T-cell (primary cell): ENCODE measurements at regions not wholly inside any gene's neighbourhood (a gene's known extent, or its start where the extent isn't known, plus 50 kb on each side); places are given as distances from the start of the nearest gene placed in this dataset.
A peak's percentile ranks its signal among the peaks of the same experiment; 100 is the strongest.

ENCODE experiments used
- ATAC-seq, 4 experiments: fragments of 200-7000 bp in 3 of 4; fragments of 150-1000 bp in 1 of 4; cut with Tn5 transposase; replicated peaks in 1 of 4; 1 replicate in 3 of 4; 2 replicates in 1 of 4; pipeline ENCODE4 v1.10.0; 2021; ENCODE audit warnings: moderate library complexity in 3 of 4, mild to moderate bottlenecking in 2 of 4, moderate number of reproducible peaks in 1 of 4
- CTCF ChIA-PET, 2 donors: fragments of 300-600 bp; sonication (Branson Sonifier 250); formaldehyde crosslinking; loops; one replicate each; lab custom pipeline; 2022; ENCODE audit warnings: antibody characterized with exemption in 2 of 2; lab: Charles Lee
- POLR2A ChIA-PET, 2 donors: fragments of 300-600 bp; sonication (Branson Sonifier 250); formaldehyde crosslinking; loops; one replicate each; lab custom pipeline; 2022; ENCODE audit warnings: antibody characterized with exemption in 2 of 2; lab: Charles Lee
- DNase-seq, 35 experiments: peaks; one replicate each; pipeline versions ENCODE4 v3.0.0 to v3.0.0-alpha.2; 2013 to 2023
- H3K27ac ChIP-seq: one replicate; pipeline ENCODE4 v1.5.1; 2013; ENCODE audit warnings: low read length
- H3K27me3 ChIP-seq, 2 experiments: replicated peaks in 1 of 2; 1 replicate in 1 of 2; 2 replicates in 1 of 2; pipeline versions ENCODE4 v1.6.1 to v1.7.0; 2013; ENCODE audit warnings: low read length in 1 of 2, mixed read lengths in 1 of 2; ENCODE audit not compliant: control insufficient read depth in 2 of 2, insufficient read depth in 2 of 2; ENCODE audit errors: extremely low read depth in 1 of 2
- H3K36me3 ChIP-seq, 2 donors: 1 replicate in 1 of 2; 2 replicates in 1 of 2; pipeline versions ENCODE4 v1.6.1 to v1.7.0; 2013; ENCODE audit warnings: low read length in 1 of 2; ENCODE audit not compliant: control insufficient read depth in 2 of 2, insufficient read depth in 1 of 2; ENCODE audit errors: extremely low read depth in 1 of 2
- H3K4me1 ChIP-seq, 2 experiments: 1 replicate in 1 of 2; 2 replicates in 1 of 2; pipeline versions ENCODE4 v1.6.1 to v1.7.0; 2013; ENCODE audit warnings: low read length in 2 of 2, mixed read lengths in 1 of 2; ENCODE audit not compliant: insufficient read depth in 2 of 2, control insufficient read depth in 1 of 2; ENCODE audit errors: extremely low read depth in 1 of 2
- H3K4me3 ChIP-seq, 2 donors: 1 replicate in 1 of 2; 2 replicates in 1 of 2; pipeline versions ENCODE4 v1.5.1 to v1.7.0; 2013; ENCODE audit warnings: mild to moderate bottlenecking in 2 of 2, low read length in 1 of 2, moderate library complexity in 1 of 2; ENCODE audit not compliant: control insufficient read depth in 1 of 2; ENCODE audit errors: extremely low read depth in 1 of 2
- H3K9me3 ChIP-seq: 2 replicates; pipeline ENCODE4 v1.7.0; 2013
- H3K27ac Mint-ChIP-seq, 2 donors: one replicate each; pipeline ENCODE4 v1.8.0; 2020 to 2021; ENCODE audit warnings: mild to moderate bottlenecking in 2 of 2, mixed read lengths in 2 of 2
- H3K27me3 Mint-ChIP-seq, 2 donors: one replicate each; pipeline ENCODE4 v1.8.0; 2021 to 2022; ENCODE audit warnings: mixed read lengths in 2 of 2
- H3K36me3 Mint-ChIP-seq: one replicate; pipeline ENCODE4 v1.8.0; 2021; ENCODE audit warnings: mixed read lengths
- H3K4me1 Mint-ChIP-seq, 3 donors: one replicate each; pipeline ENCODE4 v1.8.0; 2020 to 2022; ENCODE audit warnings: mixed read lengths in 3 of 3, mild to moderate bottlenecking in 1 of 3
- H3K4me3 Mint-ChIP-seq, 3 donors: one replicate each; pipeline ENCODE4 v1.8.0; 2020 to 2022; ENCODE audit warnings: mild to moderate bottlenecking in 3 of 3, mixed read lengths in 3 of 3, moderate library complexity in 3 of 3
- H3K9me3 Mint-ChIP-seq, 3 donors: one replicate each; pipeline ENCODE4 v1.8.0; 2020 to 2022; ENCODE audit warnings: mixed read lengths in 3 of 3
- WGBS: methylation state at CpG from one replicate; pipeline ENCODE4 v1.1.5; 2013; ENCODE audit warnings: missing lambda C conversion rate; ENCODE audit not compliant: insufficient coverage; 5-methylcytosine and 5-hydroxymethylcytosine counted together

DNA sequence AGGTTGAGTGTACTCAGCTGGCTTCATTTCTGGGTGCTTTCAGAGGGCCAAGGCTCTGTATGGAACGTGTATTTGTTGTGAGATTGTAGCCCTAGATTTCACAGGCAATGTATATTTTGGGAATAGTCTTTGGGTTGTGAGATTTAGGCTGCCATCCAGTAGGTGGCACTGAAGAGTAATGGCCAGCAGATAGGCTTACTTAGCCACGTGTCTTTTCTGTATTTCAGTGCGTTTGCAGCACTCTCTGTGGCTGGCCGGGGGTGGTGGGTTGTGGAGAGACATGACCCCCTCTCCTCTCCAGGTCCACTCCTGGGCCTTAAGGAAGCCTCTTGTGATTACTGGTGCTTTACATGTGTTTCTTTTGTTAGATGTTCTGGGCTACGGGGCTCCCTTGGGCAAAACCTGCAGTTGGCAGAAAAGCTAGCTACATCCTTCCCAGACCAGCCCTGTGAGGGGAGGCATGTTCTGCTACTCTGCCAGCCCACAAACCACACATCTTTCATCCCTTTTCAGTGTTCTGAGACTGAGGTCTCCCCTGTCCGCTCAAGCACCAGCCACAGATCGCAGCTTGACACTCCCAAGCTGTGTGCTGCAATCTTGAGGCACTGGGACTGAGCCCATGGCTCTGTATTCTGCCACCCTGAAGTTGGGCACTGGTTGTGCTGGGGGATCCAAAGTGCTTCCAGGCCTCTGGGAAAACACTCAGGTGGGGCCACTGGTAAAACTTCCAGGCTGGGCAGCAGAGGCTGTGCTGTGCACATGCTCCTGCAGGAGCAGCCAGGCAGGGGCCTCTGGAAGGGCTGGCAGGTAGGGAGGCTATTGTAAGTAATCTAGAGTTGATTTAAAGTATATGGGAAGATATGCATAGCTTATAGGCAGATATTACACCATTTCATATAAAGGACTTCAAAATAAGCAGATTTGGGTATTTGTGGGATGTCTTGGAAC lies 1096.8 kb upstream of the PCDH20 start:
- CTCF ChIA-PET: no interaction called here
- H3K27ac ChIP-seq: no peak overlapping the region
- no peaks in the 10 kb centered on the region for H3K27me3 ChIP-seq
- H3K4me3 Mint-ChIP-seq: no peak overlapping the region
- no peaks in the 10 kb centered on the region for H3K4me1 ChIP-seq
- H3K9me3 Mint-ChIP-seq: peaks cover 4 to 12% (median 7%) of the 10 kb centered on the region in 3 donors
- POLR2A ChIA-PET: no interaction called here
- no peaks in the 10 kb centered on the region for H3K27me3 Mint-ChIP-seq
- no peak overlapping the region for H3K4me3 ChIP-seq
- H3K36me3 Mint-ChIP-seq: no peaks in the 10 kb centered on the region
- no peak overlapping the region for H3K27ac Mint-ChIP-seq
- H3K36me3 ChIP-seq: no peaks in the 10 kb centered on the region
- DNase-seq (peak in 1 of 35 experiments; percentile 12), ATAC-seq (peak in 2 of 4 experiments; percentile 30 to 42)
- no peaks in the 10 kb centered on the region for H3K4me1 Mint-ChIP-seq
- WGBS: 0% methylated on average over 3 of the region's 7 CpGs
- no peaks in the 10 kb centered on the region for H3K9me3 ChIP-seq

DNA sequence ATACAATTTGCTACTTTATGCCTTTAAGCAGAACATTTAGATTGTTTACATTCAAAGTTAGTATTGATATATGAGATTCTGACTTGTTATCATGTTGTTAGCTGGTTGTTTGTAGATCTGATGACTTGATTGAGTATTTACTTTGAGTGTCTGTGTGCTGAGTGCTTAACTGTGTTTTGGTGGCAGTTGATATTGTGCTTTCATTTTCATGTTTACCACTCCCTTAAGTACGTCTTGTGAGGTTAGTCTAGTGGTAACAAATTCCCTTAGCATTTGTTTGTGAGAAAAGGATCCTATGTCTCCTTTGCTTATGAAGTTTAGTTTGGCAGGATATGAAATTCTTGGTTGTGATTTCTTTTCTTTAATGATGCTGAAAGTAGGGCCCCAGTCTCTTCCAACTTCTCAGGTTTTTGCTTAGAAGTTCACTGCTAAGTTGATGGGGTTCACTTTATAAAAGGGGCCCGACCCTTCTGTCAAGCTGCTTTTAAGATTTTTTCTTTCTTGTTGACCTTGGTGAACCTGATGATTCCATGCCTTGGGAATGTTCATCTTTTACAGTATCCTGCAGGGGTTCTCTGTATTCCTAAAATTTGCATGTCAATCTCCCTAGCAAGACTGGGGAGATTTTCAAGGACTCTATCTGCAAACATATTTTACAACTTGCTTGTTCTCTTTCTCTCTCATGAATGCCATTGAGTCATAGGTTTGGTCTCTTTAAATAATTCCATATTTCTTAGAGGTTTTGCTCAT lies 1095.4 kb upstream of the PCDH20 start:
- Histone ChIP-seq H3K36me3 (no peaks in the 10 kb centered on the region), H3K27me3 (no peaks in the 10 kb centered on the region), H3K27ac (no peak overlapping the region), H3K4me1 (no peaks in the 10 kb centered on the region), H3K9me3 (no peaks in the 10 kb centered on the region), H3K4me3 (no peak overlapping the region)
- H3K36me3 Mint-ChIP-seq: no peaks in the 10 kb centered on the region
- no peaks in the 10 kb centered on the region for H3K27me3 Mint-ChIP-seq
- no peak overlapping the region for H3K4me3 Mint-ChIP-seq
- no peak overlapping the region for H3K27ac Mint-ChIP-seq
- DNase-seq: no peak
- no peak for ATAC-seq
- CTCF ChIA-PET: no interaction called here
- no peaks in the 10 kb centered on the region for H3K4me1 Mint-ChIP-seq
- peaks cover 6 to 13% (median 8%) of the 10 kb centered on the region in 3 donors for H3K9me3 Mint-ChIP-seq
- POLR2A ChIA-PET: no interaction called here
- no CpG with 5 or more reads among the region's 2 CpGs for WGBS

DNA sequence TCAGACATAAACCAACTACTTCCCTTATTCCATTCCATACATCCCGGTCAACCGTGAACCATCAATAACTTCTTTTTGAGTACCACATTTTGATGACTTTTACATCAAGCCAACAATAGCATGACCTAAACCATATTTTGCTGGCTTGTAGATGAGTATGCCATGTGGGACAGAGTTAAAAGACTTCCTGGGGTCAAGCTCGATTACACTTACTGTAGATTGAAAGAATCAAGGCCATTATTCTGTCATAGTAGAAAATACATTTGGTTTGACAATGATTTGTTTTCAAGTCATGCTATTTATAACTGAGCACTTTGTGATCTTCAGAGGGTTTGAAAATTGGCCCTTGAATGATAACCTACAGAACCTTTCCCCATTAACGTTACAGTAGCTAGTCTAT lies 1086.9 kb upstream of the PCDH20 start:
- no peak for ATAC-seq
- Histone ChIP-seq H3K36me3 (no peaks in the 10 kb centered on the region), H3K9me3 (no peaks in the 10 kb centered on the region), H3K4me1 (no peaks in the 10 kb centered on the region), H3K27me3 (no peaks in the 10 kb centered on the region), H3K27ac (no peak overlapping the region), H3K4me3 (no peak overlapping the region)
- H3K4me3 Mint-ChIP-seq: no peak overlapping the region
- ChIA-PET POLR2A (no interaction called here), CTCF (interaction anchor here in 1 of 2 donors (0.7 kb wide), 1 partner anchor 11 kb away, joined by 6 read pairs; no protein-coding TSS in a partner anchor)
- H3K9me3 Mint-ChIP-seq: peaks cover 5 to 16% (median 13%) of the 10 kb centered on the region in 3 donors
- no peak overlapping the region for H3K27ac Mint-ChIP-seq
- no peak for DNase-seq
- WGBS: no CpG with 5 or more reads among the region's 4 CpGs
- H3K36me3 Mint-ChIP-seq: no peaks in the 10 kb centered on the region
- no peaks in the 10 kb centered on the region for H3K27me3 Mint-ChIP-seq
- H3K4me1 Mint-ChIP-seq: no peaks in the 10 kb centered on the region

DNA sequence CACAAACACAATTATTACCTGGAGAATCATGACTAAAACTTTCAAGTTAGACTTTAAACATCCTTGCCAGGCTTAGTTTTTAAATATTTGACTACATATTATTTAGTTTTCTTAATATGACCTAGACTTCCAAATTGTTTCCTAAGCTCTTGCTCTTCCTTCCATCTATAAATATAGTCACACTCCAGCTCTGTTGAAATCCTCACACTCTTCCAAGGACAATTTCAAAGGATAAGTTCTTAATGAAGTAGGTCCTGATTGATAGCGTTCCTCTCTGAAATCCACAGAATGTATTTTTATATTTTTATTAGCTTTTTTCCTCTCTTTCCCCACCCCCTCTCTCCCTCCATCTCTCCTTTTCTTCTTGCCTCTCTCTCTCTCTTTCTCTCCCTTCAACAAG lies 1074.1 kb upstream of the PCDH20 start:
- no peaks in the 10 kb centered on the region for H3K36me3 ChIP-seq
- no peak overlapping the region for H3K27ac ChIP-seq
- peaks cover 0 to 16% (median 10%) of the 10 kb centered on the region in 3 donors for H3K9me3 Mint-ChIP-seq
- H3K4me1 ChIP-seq: no peaks in the 10 kb centered on the region
- no CpG with 5 or more reads among the region's 1 CpG for WGBS
- POLR2A ChIA-PET: no interaction called here
- H3K27me3 ChIP-seq: no peaks in the 10 kb centered on the region
- no peak overlapping the region for H3K27ac Mint-ChIP-seq
- no peak overlapping the region for H3K4me3 Mint-ChIP-seq
- no peaks in the 10 kb centered on the region for H3K9me3 ChIP-seq
- no peaks in the 10 kb centered on the region for H3K27me3 Mint-ChIP-seq
- H3K4me1 Mint-ChIP-seq: no peaks in the 10 kb centered on the region
- no peaks in the 10 kb centered on the region for H3K36me3 Mint-ChIP-seq
- DNase-seq: no peak
- CTCF ChIA-PET: no interaction called here
- H3K4me3 ChIP-seq: no peak overlapping the region
- no peak for ATAC-seq

DNA sequence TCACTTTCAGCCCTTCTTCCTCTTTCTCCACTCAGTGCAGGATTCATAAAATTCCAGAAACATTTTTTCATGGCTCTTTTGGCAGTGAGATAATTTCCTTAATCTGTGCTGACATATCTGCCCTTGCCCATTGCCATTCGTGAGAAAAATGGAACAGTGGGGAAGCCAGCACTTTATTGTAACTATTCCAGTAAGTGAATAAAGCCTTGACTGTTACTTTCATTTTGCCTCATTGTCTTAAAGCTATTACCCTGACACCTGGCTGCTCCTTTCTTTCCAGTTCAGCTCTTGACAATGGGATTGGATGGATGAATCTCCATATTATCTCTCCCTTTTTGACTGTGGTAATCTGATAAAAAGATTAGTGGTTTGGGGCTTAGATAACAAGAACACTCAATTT lies 1068.1 kb upstream of the PCDH20 start:
- Histone ChIP-seq H3K36me3 (no peaks in the 10 kb centered on the region), H3K27me3 (no peaks in the 10 kb centered on the region), H3K27ac (no peak overlapping the region), H3K4me1 (no peaks in the 10 kb centered on the region), H3K4me3 (no peak overlapping the region), H3K9me3 (no peaks in the 10 kb centered on the region)
- ChIA-PET POLR2A (no interaction called here), CTCF (no interaction called here)
- Mint-ChIP-seq H3K4me3 (no peak overlapping the region), H3K27ac (no peak overlapping the region), H3K9me3 (peaks cover 8 to 18% (median 14%) of the 10 kb centered on the region in 3 donors), H3K4me1 (no peaks in the 10 kb centered on the region), H3K36me3 (no peaks in the 10 kb centered on the region), H3K27me3 (no peaks in the 10 kb centered on the region)
- DNase-seq (no peak), ATAC-seq (no peak)
- WGBS: no CpG with 5 or more reads among the region's 1 CpG

DNA sequence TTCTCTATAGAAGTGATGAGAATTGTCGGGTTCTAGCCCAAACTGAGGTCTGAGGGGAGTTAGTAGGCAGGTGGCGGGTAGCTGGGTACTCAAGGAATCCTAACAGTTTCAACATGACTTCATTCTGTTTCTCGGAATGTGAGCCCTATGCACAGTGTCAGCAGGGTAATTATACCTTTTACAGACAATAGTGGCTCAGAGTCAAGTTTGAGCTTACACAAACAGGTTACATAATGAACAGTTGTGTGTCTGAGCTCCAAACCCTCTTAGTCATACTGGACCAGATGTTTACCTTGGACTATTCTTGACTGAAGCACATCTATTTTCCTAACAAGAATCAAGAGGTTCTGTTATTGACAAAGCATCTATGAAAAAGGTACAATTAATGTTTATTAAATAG lies 1066.7 kb upstream of the PCDH20 start:
- POLR2A ChIA-PET: no interaction called here
- no peaks in the 10 kb centered on the region for H3K27me3 ChIP-seq
- Mint-ChIP-seq H3K4me1 (no peaks in the 10 kb centered on the region), H3K4me3 (no peak overlapping the region), H3K27me3 (no peaks in the 10 kb centered on the region), H3K36me3 (no peaks in the 10 kb centered on the region), H3K27ac (no peak overlapping the region), H3K9me3 (peaks cover 8 to 22% (median 14%) of the 10 kb centered on the region in 3 donors)
- H3K4me1 ChIP-seq: no peaks in the 10 kb centered on the region
- DNase-seq (no peak), ATAC-seq (no peak)
- H3K9me3 ChIP-seq: no peaks in the 10 kb centered on the region
- CTCF ChIA-PET: no interaction called here
- no peaks in the 10 kb centered on the region for H3K36me3 ChIP-seq
- no peak overlapping the region for H3K27ac ChIP-seq
- WGBS: 71% methylated on average over 1 of the region's 3 CpGs
- no peak overlapping the region for H3K4me3 ChIP-seq
